Smooth muscle cell of the brain vasculature (primary cell): ENCODE measurements at regions not wholly inside any gene's neighbourhood (a gene's known extent, or its start where the extent isn't known, plus 50 kb on each side); places are given as distances from the start of the nearest gene placed in this dataset.

Source experiments
- DNase-seq: peaks from one replicate; pipeline ENCODE4 v3.0.0-alpha.2; 2012; ENCODE audit warnings: low read depth, low spot score

GRCh38 chr12:107624493-107624892, 61.1 kb upstream of the PWP1 start:
- no peak for DNase-seq

- no peak for DNase-seq
Observed at GRCh38 chr12:107631715-107632114, 53.9 kb upstream of the PWP1 start.

- DNase-seq, result no peak
Observed at GRCh38 chr12:107632246-107632645, 53.4 kb upstream of the PWP1 start.

- no peak for DNase-seq
Observed at GRCh38 chr12:107634530-107634929, 51.1 kb upstream of the PWP1 start.

- DNase-seq, result no peak
Observed at GRCh38 chr12:107635139-107635538, 50.5 kb upstream of the PWP1 start.
